Pancreas (tissue), 10 donors: ENCODE measurements at regions not wholly inside any gene's neighbourhood (a gene's known extent, or its start where the extent isn't known, plus 50 kb on each side); places are given as distances from the start of the nearest gene placed in this dataset.

ENCODE experiments used
- ATAC-seq, 4 donors: fragments of 200-7000 bp; cut with Tn5 transposase; one replicate each; pipeline versions ENCODE4 v1.8.0 to v1.9.1; 2020; ENCODE audit warnings: mild to moderate bottlenecking in 4 of 4, moderate library complexity in 4 of 4
- DNase-seq, 6 donors: peaks; one replicate each; pipeline ENCODE4 v3.0.0-alpha.2; 2020
- FAIRE-seq: peaks from 2 replicates; lab custom pipeline; 2012; peaks lifted over from hg19 to GRCh38; lab: Jason Lieb, UNC
- H3K27ac ChIP-seq, 4 donors: fragments of 200-600 bp; sonication (generic); 1 replicate in 3 of 4; 2 replicates in 1 of 4; pipeline versions ENCODE4 v1.5.0 to v1.8.0; 2020
- H3K27me3 ChIP-seq, 4 donors: fragments of 200-600 bp; one replicate each; pipeline ENCODE4 v1.8.0; 2021
- H3K36me3 ChIP-seq, 3 donors: fragments of 200-600 bp; sonication (generic) in 1 of 3; one replicate each; pipeline versions ENCODE4 v1.5.0 to v1.8.0; 2020 to 2021
- H3K4me1 ChIP-seq, 3 donors: fragments of 200-600 bp; one replicate each; pipeline ENCODE4 v1.8.0; 2021
- H3K4me3 ChIP-seq, 4 donors: fragments of 200-600 bp; sonication (generic) in 2 of 4; one replicate each; pipeline versions ENCODE4 v1.5.0 to v1.8.0; 2020 to 2021
- H3K9me3 ChIP-seq, 4 donors: fragments of 200-600 bp; one replicate each; pipeline ENCODE4 v1.8.0; 2021
- WGBS, 2 donors: extraction: QIAGEN DNeasy Blood & Tissue Kit; methylation state at CpG; one replicate each; pipeline ENCODE4 v1.1.7; 2013; 5-methylcytosine and 5-hydroxymethylcytosine counted together
- intact Hi-C, 3 donors: fragments of 100-400 bp; cut with DNase I; formaldehyde crosslinking; loops; one replicate each; pipeline versions ENCODE4 v1.11.1 to v1.14.2; 2022
- TF ChIP-seq, protein P1 (sequence below), 4 donors: fragments of 200-600 bp; sonication (generic) in 3 of 4; IDR thresholded peaks; one replicate each; pipeline versions ENCODE4 v1.5.0 to v1.8.0; 2021; ENCODE audit warnings: antibody characterized with exemption in 4 of 4
- donor health status: healthy with polysubstance abuse.
- donor health status: DM: no; HTN: no; CAD: no; lungs with moderate emphysema.
- donor health status: DM: no; HTN: no; CAD: no.
- donor health status: control.
- donor health status: control.
- donor health status: Bipolar disorder and iron deficiency.
- donor health status: DM: yes; HTN: yes; CAD: no.
- donor health status: DM: no; HTN: no; CAD: no.
- donor health status: DM: no; HTN: no; CAD: no.
- donor health status: DM: yes; HTN: yes; CAD: no.

DNA sequence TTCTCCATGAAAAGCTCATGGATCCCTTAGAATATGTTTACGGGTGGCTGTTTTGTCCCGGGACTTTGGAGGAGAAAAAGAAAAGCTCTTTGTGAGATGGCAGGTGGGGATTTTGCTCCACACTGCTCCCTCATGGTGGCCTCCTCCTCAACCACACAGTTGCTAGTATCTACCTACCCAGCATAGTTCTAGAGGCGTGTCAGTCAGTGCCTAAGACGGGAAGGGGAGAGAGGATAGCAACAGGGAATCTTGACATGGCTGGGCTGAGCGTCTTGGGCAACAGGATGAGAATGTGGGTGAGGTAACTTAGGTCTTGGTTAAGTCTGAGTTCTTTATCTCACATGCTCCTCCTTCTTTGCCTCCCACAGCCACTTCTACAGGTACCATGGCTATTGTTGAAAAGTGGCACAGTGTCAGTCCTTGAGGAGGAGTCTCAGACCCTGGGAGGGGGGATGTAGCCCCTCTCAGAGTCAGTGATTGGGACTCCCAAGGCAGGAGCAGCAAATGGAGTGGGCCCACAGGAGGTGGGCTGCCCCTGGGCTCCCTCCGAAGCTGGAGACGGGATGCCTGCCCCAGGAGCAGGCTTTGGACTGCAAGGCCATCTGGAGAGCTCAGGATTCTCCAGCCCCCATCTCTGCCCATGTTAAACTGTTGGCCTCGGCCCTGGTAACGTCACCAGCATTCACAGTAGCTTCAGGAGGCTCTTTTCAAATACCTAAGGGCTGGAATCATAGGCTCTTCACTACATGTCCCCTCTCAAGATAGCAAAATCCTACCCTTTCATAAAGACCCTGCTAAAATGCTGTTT, 75.4 kb downstream of the TENT5C start:
- no peak overlapping the region for H3K27ac ChIP-seq
- H3K36me3 ChIP-seq = no peaks in the 10 kb centered on the region
- H3K9me3 ChIP-seq = no peaks in the 10 kb centered on the region
- FAIRE-seq (no peak), DNase-seq (no peak), ATAC-seq (no peak)
- TF ChIP-seq, protein P1, sequence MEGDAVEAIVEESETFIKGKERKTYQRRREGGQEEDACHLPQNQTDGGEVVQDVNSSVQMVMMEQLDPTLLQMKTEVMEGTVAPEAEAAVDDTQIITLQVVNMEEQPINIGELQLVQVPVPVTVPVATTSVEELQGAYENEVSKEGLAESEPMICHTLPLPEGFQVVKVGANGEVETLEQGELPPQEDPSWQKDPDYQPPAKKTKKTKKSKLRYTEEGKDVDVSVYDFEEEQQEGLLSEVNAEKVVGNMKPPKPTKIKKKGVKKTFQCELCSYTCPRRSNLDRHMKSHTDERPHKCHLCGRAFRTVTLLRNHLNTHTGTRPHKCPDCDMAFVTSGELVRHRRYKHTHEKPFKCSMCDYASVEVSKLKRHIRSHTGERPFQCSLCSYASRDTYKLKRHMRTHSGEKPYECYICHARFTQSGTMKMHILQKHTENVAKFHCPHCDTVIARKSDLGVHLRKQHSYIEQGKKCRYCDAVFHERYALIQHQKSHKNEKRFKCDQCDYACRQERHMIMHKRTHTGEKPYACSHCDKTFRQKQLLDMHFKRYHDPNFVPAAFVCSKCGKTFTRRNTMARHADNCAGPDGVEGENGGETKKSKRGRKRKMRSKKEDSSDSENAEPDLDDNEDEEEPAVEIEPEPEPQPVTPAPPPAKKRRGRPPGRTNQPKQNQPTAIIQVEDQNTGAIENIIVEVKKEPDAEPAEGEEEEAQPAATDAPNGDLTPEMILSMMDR (IDR thresholded peaks at IDR 0.05) = no peak
- H3K4me1 ChIP-seq = peaks cover 11 to 18% (median 12%) of the 10 kb centered on the region in 3 donors
- no peak overlapping the region for H3K4me3 ChIP-seq
- no peaks in the 10 kb centered on the region for H3K27me3 ChIP-seq
- WGBS, 2 donors = 77 to 84% methylated on average over 9 of the region's 9 CpGs
- intact Hi-C loops = no loop called here

DNA sequence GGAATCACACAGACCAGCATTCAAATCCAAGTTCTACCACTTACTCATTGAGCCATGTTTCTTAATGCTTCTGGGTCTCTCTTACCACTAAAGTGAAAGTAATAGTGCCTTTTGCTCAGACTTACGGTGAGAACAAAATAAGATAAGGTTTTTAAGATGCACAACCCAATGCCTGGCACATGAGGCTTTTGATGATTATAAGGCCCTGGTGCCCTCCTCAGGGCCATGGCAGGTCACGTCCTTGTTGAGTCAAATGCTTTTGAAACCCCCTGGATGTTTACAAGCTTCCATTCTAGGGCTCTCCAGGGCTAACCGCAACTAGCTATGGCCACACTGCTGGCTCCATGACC, 76.0 kb downstream of the TENT5C start:
- Histone ChIP-seq H3K4me1 (peaks cover 11 to 18% (median 11%) of the 10 kb centered on the region in 3 donors), H3K27me3 (no peaks in the 10 kb centered on the region), H3K27ac (no peak overlapping the region), H3K36me3 (no peaks in the 10 kb centered on the region), H3K9me3 (no peaks in the 10 kb centered on the region), H3K4me3 (no peak overlapping the region)
- ATAC-seq (no peak), FAIRE-seq (no peak), DNase-seq (no peak)
- TF ChIP-seq, protein P1 (IDR thresholded peaks at IDR 0.05) = no peak
- intact Hi-C loops = no loop called here
- WGBS, 2 donors = 91 to 95% methylated on average over 3 of the region's 3 CpGs

DNA sequence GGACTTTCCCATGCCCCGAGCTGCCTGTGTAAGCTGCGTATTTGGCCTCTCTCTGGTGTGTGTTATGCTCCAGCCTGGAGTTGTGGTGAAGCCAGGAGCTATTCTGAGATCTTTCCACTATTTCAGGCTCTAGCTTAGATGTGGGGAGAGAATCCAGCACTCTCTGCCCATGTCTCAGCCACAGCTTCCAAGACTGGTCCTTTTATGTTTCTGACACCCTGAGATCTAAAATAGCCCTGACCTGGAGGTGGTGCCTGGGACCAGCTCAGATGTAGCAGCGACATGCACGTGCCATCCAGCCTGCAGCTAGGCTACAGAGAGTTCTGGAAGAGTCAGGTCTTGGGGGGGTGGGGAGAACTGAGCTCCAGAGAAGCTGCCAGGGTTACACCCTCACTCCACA, 76.5 kb downstream of the TENT5C start:
- DNase-seq (no peak), FAIRE-seq (no peak), ATAC-seq (no peak)
- no peak overlapping the region for H3K27ac ChIP-seq
- H3K4me3 ChIP-seq = no peak overlapping the region
- no peaks in the 10 kb centered on the region for H3K27me3 ChIP-seq
- TF ChIP-seq, protein P1 (IDR thresholded peaks at IDR 0.05) = no peak
- intact Hi-C loops = no loop called here
- peaks cover 11 to 18% (median 11%) of the 10 kb centered on the region in 3 donors for H3K4me1 ChIP-seq
- H3K36me3 ChIP-seq = no peaks in the 10 kb centered on the region
- whole genome bisulfite sequencing, 2 donors = 95 to 99% methylated on average over 4 of the region's 4 CpGs
- no peaks in the 10 kb centered on the region for H3K9me3 ChIP-seq

DNA sequence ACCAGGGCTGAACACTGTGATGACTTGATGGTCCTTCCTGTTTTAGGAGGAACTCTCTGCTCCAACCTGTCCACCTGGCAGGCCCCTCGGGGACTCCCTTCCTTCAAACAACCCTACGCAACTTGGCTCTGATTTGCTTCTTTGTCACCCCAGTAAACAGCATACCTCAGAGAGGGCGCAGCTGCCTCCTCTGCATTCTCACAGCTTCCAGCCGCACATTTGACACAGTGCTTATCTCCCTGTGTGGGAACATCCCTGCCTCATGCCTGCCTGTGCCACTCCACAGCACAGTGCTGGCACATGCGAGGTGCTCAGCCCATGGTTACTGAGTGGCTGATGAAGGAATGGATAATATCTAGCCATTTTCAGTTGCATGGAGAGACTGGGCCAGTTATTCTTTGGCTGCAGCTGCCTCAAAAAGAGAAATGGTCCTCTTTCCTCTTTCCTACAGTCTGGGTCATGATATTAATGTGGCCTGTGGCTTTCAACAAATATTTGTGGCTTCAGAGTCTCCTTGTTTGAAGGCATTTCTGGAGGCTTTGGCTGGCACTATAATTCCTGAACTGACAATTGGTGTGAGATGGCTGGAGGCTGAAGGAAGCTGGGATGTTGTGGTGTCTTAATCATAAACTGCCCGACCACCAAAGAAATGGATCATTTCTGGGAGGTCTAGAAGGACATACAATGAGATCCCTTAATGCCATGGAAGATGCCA, 77.9 kb downstream of the TENT5C start:
- TF ChIP-seq, protein P1 (IDR thresholded peaks at IDR 0.05) = no peak
- Histone ChIP-seq H3K4me3 (no peak overlapping the region), H3K9me3 (no peaks in the 10 kb centered on the region), H3K27ac (no peak overlapping the region), H3K4me1 (peaks cover 11 to 14% (median 11%) of the 10 kb centered on the region in 3 donors), H3K27me3 (no peaks in the 10 kb centered on the region), H3K36me3 (no peaks in the 10 kb centered on the region)
- FAIRE-seq = no peak
- WGBS, 2 donors = 77 to 83% methylated on average over 6 of the region's 6 CpGs
- DNase-seq = no peak
- no peak for ATAC-seq
- intact Hi-C loops = no loop called here
